ENCODE measurements at regions not wholly inside any gene's neighbourhood (a gene's known extent, or its start where the extent isn't known, plus 50 kb on each side); places are given as distances from the start of the nearest gene placed in this dataset.

GRCh38 chr3:144351773-144352365, 380.2 kb downstream of the DIPK2A start:
- TF ChIP-seq ZNF274 (IDR thresholded peaks at IDR 0.05; ENCODE audit: low read depth, low read length), result no peak
- H3K4me3 ChIP-seq (ENCODE audit: low read length), result no peak overlapping the region

- no peak overlapping the region for H3K4me3 ChIP-seq (ENCODE audit: low read length)
- no peak for TF ChIP-seq ZNF274 (IDR thresholded peaks at IDR 0.05; ENCODE audit: low read depth, low read length)
Measured at GRCh38 chr3:144358191-144358590, 386.6 kb downstream of the DIPK2A start.

GRCh38 chr3:144361002-144361401, 389.4 kb downstream of the DIPK2A start:
- no peak overlapping the region for H3K4me3 ChIP-seq (ENCODE audit: low read length)
- no peak for TF ChIP-seq ZNF274 (IDR thresholded peaks at IDR 0.05; ENCODE audit: low read depth, low read length)

GRCh38 chr3:144362126-144362525, 390.5 kb downstream of the DIPK2A start:
- H3K4me3 ChIP-seq (ENCODE audit: low read length), result no peak overlapping the region
- no peak for TF ChIP-seq ZNF274 (IDR thresholded peaks at IDR 0.05; ENCODE audit: low read depth, low read length)

GRCh38 chr3:144363856-144364255, 392.2 kb downstream of the DIPK2A start:
- TF ChIP-seq ZNF274 (IDR thresholded peaks at IDR 0.05; ENCODE audit: low read depth, low read length), result no peak
- no peak overlapping the region for H3K4me3 ChIP-seq (ENCODE audit: low read length)

- no peak for TF ChIP-seq ZNF274 (IDR thresholded peaks at IDR 0.05; ENCODE audit: low read depth, low read length)
- no peak overlapping the region for H3K4me3 ChIP-seq (ENCODE audit: low read length)
Measured at GRCh38 chr3:144364737-144365136, 393.1 kb downstream of the DIPK2A start.

- H3K4me3 ChIP-seq (ENCODE audit: low read length), result no peak overlapping the region
- no peak for TF ChIP-seq ZNF274 (IDR thresholded peaks at IDR 0.05; ENCODE audit: low read depth, low read length)
Measured at GRCh38 chr3:144369129-144369879, 397.7 kb downstream of the DIPK2A start.

GRCh38 chr3:144375088-144375487, 403.5 kb downstream of the DIPK2A start:
- no peak for TF ChIP-seq ZNF274 (IDR thresholded peaks at IDR 0.05; ENCODE audit: low read depth, low read length)
- no peak overlapping the region for H3K4me3 ChIP-seq (ENCODE audit: low read length)

GRCh38 chr3:144380849-144381248, 409.2 kb downstream of the DIPK2A start:
- TF ChIP-seq ZNF274 (IDR thresholded peaks at IDR 0.05; ENCODE audit: low read depth, low read length), result no peak
- no peak overlapping the region for H3K4me3 ChIP-seq (ENCODE audit: low read length)

GRCh38 chr3:144381607-144382006, 410.0 kb downstream of the DIPK2A start:
- TF ChIP-seq ZNF274 (IDR thresholded peaks at IDR 0.05; ENCODE audit: low read depth, low read length), result no peak
- no peak overlapping the region for H3K4me3 ChIP-seq (ENCODE audit: low read length)

GRCh38 chr3:144384241-144384979, 412.8 kb downstream of the DIPK2A start:
- no peak overlapping the region for H3K4me3 ChIP-seq (ENCODE audit: low read length)
- TF ChIP-seq ZNF274 (IDR thresholded peaks at IDR 0.05; ENCODE audit: low read depth, low read length), result no peak

GRCh38 chr3:144390786-144391185, 419.2 kb downstream of the DIPK2A start:
- no peak for TF ChIP-seq ZNF274 (IDR thresholded peaks at IDR 0.05; ENCODE audit: low read depth, low read length)
- H3K4me3 ChIP-seq (ENCODE audit: low read length), result no peak overlapping the region

- no peak for TF ChIP-seq ZNF274 (IDR thresholded peaks at IDR 0.05; ENCODE audit: low read depth, low read length)
- H3K4me3 ChIP-seq (ENCODE audit: low read length), result no peak overlapping the region
Measured at GRCh38 chr3:144391236-144391635, 419.6 kb downstream of the DIPK2A start.

GRCh38 chr3:144394032-144394431, 422.4 kb downstream of the DIPK2A start:
- no peak overlapping the region for H3K4me3 ChIP-seq (ENCODE audit: low read length)
- no peak for TF ChIP-seq ZNF274 (IDR thresholded peaks at IDR 0.05; ENCODE audit: low read depth, low read length)

- no peak overlapping the region for H3K4me3 ChIP-seq (ENCODE audit: low read length)
- no peak for TF ChIP-seq ZNF274 (IDR thresholded peaks at IDR 0.05; ENCODE audit: low read depth, low read length)
Measured at GRCh38 chr3:144402430-144402829, 430.8 kb downstream of the DIPK2A start.
